MCF 10A (cell line): ENCODE measurements at regions not wholly inside any gene's neighbourhood (a gene's known extent, or its start where the extent isn't known, plus 50 kb on each side); places are given as distances from the start of the nearest gene placed in this dataset.

Experiments used
- BruUV-seq: library from RNA; stranded (reverse); fragments of 400-500 nt; replicated peaks from 2 replicates; lab custom pipeline; 2021; lab: Mats Ljungman, UMichigan
- CTCF ChIA-PET: fragments of 300-600 bp; sonication (Branson Sonifier 250); formaldehyde crosslinking; extraction: SDS; loops from one replicate; lab custom pipeline; 2021; ENCODE audit warnings: antibody characterized with exemption, inconsistent platforms; lab: Yijun Ruan, JAX
- POLR2A ChIA-PET: fragments of 300-600, 350-650 bp; sonication (Branson Sonifier 250); formaldehyde crosslinking; extraction: SDS; loops from one replicate; lab custom pipeline; 2020; ENCODE audit warnings: antibody characterized with exemption, inconsistent platforms; lab: Yijun Ruan, JAX
- DNase-seq: peaks from one replicate; pipeline ENCODE4 v3.0.0-alpha.2; 2018; ENCODE audit not compliant: unreplicated experiment
- H3K27ac Mint-ChIP-seq: one replicate; pipeline ENCODE4 v1.8.0; 2022; ENCODE audit warnings: mild to moderate bottlenecking, low read depth, mixed read lengths; ENCODE audit not compliant: unreplicated experiment
- H3K27me3 Mint-ChIP-seq: one replicate; pipeline ENCODE4 v1.8.0; 2022; ENCODE audit warnings: mixed read lengths; ENCODE audit not compliant: insufficient read depth, unreplicated experiment
- H3K36me3 Mint-ChIP-seq: one replicate; pipeline ENCODE4 v1.8.0; 2022; ENCODE audit warnings: mild to moderate bottlenecking, moderate library complexity, mixed read lengths; ENCODE audit not compliant: insufficient read depth, unreplicated experiment
- H3K4me1 Mint-ChIP-seq: one replicate; pipeline ENCODE4 v1.8.0; 2022; ENCODE audit warnings: mixed read lengths; ENCODE audit not compliant: insufficient read depth, unreplicated experiment
- H3K4me3 Mint-ChIP-seq: one replicate; pipeline ENCODE4 v1.8.0; 2022; ENCODE audit warnings: mild to moderate bottlenecking, moderate library complexity, mixed read lengths; ENCODE audit not compliant: unreplicated experiment
- H3K9me3 Mint-ChIP-seq: one replicate; pipeline ENCODE4 v1.8.0; 2022; ENCODE audit warnings: mixed read lengths; ENCODE audit not compliant: unreplicated experiment
- intact Hi-C: fragments of 100-400 bp; cut with micrococcal nuclease; formaldehyde crosslinking; loops from 2 replicates; pipeline ENCODE4 v1.14.1; 2022
- TF ChIP-seq, protein P1 (sequence below): fragments of 200-600 bp; IDR thresholded peaks from one replicate; pipeline ENCODE4 v1.8.0; 2022; ENCODE audit warnings: antibody characterized with exemption, mild to moderate bottlenecking; ENCODE audit not compliant: unreplicated experiment

- Mint-ChIP-seq H3K27ac (no peak overlapping the region), H3K4me3 (no peak overlapping the region), H3K27me3 (peaks cover 11% of the 10 kb centered on the region), H3K36me3 (no peaks in the 10 kb centered on the region), H3K4me1 (no peaks in the 10 kb centered on the region), H3K9me3 (no peaks in the 10 kb centered on the region)
- CTCF ChIA-PET, result no interaction called here
- intact Hi-C loops, result no loop called here
- POLR2A ChIA-PET, result interaction anchor here (0.5 kb wide), 1 partner anchor 12 kb away, joined by 3 read pairs; no protein-coding TSS in a partner anchor
- DNase-seq, result no peak
- TF ChIP-seq, protein P1, sequence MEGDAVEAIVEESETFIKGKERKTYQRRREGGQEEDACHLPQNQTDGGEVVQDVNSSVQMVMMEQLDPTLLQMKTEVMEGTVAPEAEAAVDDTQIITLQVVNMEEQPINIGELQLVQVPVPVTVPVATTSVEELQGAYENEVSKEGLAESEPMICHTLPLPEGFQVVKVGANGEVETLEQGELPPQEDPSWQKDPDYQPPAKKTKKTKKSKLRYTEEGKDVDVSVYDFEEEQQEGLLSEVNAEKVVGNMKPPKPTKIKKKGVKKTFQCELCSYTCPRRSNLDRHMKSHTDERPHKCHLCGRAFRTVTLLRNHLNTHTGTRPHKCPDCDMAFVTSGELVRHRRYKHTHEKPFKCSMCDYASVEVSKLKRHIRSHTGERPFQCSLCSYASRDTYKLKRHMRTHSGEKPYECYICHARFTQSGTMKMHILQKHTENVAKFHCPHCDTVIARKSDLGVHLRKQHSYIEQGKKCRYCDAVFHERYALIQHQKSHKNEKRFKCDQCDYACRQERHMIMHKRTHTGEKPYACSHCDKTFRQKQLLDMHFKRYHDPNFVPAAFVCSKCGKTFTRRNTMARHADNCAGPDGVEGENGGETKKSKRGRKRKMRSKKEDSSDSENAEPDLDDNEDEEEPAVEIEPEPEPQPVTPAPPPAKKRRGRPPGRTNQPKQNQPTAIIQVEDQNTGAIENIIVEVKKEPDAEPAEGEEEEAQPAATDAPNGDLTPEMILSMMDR, result no peak
- no TSS peak for BruUV-seq
Observed at GRCh38 chr20:40037511-40037910, 651.5 kb downstream of the MAFB start.

DNA sequence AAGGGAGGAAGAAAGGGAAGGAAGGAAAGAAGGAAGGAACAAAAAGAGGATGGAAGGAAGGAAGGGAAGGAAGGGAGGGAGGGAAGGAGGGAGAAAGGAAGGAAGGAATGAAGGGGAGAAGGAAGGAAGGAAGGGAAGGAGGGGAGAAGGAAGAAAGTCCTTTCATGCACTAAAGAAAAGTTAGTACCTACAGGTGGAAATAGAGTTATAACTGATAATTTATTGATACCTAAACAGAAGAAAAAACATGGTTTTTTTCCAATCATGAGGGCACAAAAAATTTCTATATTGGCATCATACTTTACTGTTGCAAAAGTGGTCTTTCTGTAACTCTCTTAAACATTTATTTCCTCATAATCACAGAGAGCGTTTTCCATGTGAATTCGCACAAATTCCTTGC is 659.4 kb downstream of the MAFB start:
- BruUV-seq, result no TSS peak
- Mint-ChIP-seq H3K27ac (no peak overlapping the region), H3K36me3 (no peaks in the 10 kb centered on the region), H3K9me3 (no peaks in the 10 kb centered on the region), H3K27me3 (peaks cover 7% of the 10 kb centered on the region), H3K4me3 (no peak overlapping the region), H3K4me1 (no peaks in the 10 kb centered on the region)
- ChIA-PET CTCF (no interaction called here), POLR2A (no interaction called here)
- intact Hi-C loops, result no loop called here
- TF ChIP-seq, protein P1, result no peak
- DNase-seq, result no peak

DNA sequence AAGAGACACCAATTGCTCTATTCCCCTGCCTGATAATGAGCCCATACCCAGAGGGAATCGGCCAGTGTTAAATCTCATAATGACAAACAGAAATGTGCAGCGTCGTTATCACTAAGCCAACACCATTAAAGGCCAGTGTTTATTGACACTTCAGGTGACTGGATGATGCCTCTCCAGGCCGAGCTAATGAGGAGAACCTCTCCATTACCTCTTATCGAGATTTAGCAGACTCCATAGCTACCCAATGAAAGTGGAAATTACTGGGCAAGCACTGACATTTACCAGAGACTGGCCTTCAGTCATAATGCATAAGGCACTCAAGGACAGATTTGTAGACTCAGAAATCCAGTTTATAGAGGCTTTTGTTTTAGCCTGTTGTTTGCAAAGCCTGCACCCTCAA is 669.5 kb downstream of the MAFB start:
- ChIA-PET POLR2A (no interaction called here), CTCF (interaction anchor here (0.6 kb wide), 2 partner anchors 188 to 963 kb away, joined by 3 read pairs; no protein-coding TSS in a partner anchor)
- no peak overlapping the region for H3K27ac Mint-ChIP-seq
- TF ChIP-seq, protein P1, result no peak
- no TSS peak for BruUV-seq
- DNase-seq, result no peak
- no peaks in the 10 kb centered on the region for H3K36me3 Mint-ChIP-seq
- intact Hi-C loops, result no loop called here
- H3K9me3 Mint-ChIP-seq, result no peaks in the 10 kb centered on the region
- no peak overlapping the region for H3K4me3 Mint-ChIP-seq
- H3K27me3 Mint-ChIP-seq, result no peaks in the 10 kb centered on the region
- H3K4me1 Mint-ChIP-seq, result no peaks in the 10 kb centered on the region

- no peaks in the 10 kb centered on the region for H3K27me3 Mint-ChIP-seq
- H3K9me3 Mint-ChIP-seq, result peaks cover 2% of the 10 kb centered on the region
- TF ChIP-seq, protein P1, result no peak
- no peaks in the 10 kb centered on the region for H3K36me3 Mint-ChIP-seq
- no peak overlapping the region for H3K27ac Mint-ChIP-seq
- H3K4me1 Mint-ChIP-seq, result no peaks in the 10 kb centered on the region
- no TSS peak for BruUV-seq
- ChIA-PET POLR2A (no interaction called here), CTCF (no interaction called here)
- intact Hi-C loops, result no loop called here
- no peak for DNase-seq
- no peak overlapping the region for H3K4me3 Mint-ChIP-seq
Observed at GRCh38 chr20:40017765-40018164, 671.3 kb downstream of the MAFB start.
